ENCODE measurements at regions not wholly inside any gene's neighbourhood (a gene's known extent, or its start where the extent isn't known, plus 50 kb on each side); places are given as distances from the start of the nearest gene placed in this dataset.

DNA sequence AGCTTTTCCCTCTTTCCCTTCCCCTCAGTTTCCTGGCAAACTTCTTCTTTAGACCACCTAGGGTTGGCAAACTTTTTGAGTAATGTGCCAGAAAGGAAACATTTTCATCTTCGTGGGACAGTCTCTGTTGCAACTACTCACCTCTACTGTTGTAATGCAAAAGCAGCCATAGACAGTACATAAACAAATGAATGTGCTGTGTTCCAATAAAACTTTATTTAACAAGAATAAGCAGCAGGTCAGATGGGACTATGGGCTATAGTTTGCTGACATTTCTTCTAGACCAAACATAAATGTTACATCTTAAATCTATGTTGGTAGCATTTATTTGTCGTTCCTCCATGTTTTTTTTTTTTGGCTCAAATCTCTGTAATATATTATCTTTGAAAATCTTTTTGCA lies 552.4 kb downstream of the EDEM1 start:
- TF ChIP-seq CSDC2 (CRISPR knock-in tag; IDR thresholded peaks at IDR 0.05): no peak
- no peak for TF ChIP-seq ISL1 (CRISPR knock-in tag; IDR thresholded peaks at IDR 0.05)
- no peak for TF ChIP-seq RARB (CRISPR knock-in tag; IDR thresholded peaks at IDR 0.05)
- TF ChIP-seq BACH2 (CRISPR knock-in tag; IDR thresholded peaks at IDR 0.05; ENCODE audit: borderline replicate concordance): no peak
- no peak for TF ChIP-seq GLIS3 (CRISPR knock-in tag; IDR thresholded peaks at IDR 0.05)
- no peak for TF ChIP-seq ZFP30 (CRISPR knock-in tag; IDR thresholded peaks at IDR 0.05)
- no peak for TF ChIP-seq TCF4 (CRISPR knock-in tag; IDR thresholded peaks at IDR 0.05; ENCODE audit: borderline replicate concordance)
- no peak for TF ChIP-seq ESRRG (CRISPR knock-in tag; IDR thresholded peaks at IDR 0.05)
- TF ChIP-seq ZFP3 (CRISPR knock-in tag; IDR thresholded peaks at IDR 0.05): no peak
- no peak for TF ChIP-seq CREB5 (CRISPR knock-in tag; IDR thresholded peaks at IDR 0.05; ENCODE audit: low read depth)
- TF ChIP-seq ZC3H10 (CRISPR knock-in tag; IDR thresholded peaks at IDR 0.05): no peak
- TF ChIP-seq ZNF565 (CRISPR knock-in tag; conservative IDR thresholded peaks at IDR 0.05; ENCODE audit: low read depth): no peak
- no peak for TF ChIP-seq ARNTL (CRISPR knock-in tag; IDR thresholded peaks at IDR 0.05; ENCODE audit: borderline replicate concordance, low read depth)
- TF ChIP-seq TSHZ2 (CRISPR knock-in tag; IDR thresholded peaks at IDR 0.05): no peak
- no peak for TF ChIP-seq ZNF8 (CRISPR knock-in tag; IDR thresholded peaks at IDR 0.05)
- no peak for TF ChIP-seq POU6F1 (CRISPR knock-in tag; IDR thresholded peaks at IDR 0.05; ENCODE audit: borderline replicate concordance, low read depth)
- no peak for TF ChIP-seq TOX (CRISPR knock-in tag; IDR thresholded peaks at IDR 0.05; ENCODE audit: borderline replicate concordance)
- TF ChIP-seq OSR1 (CRISPR knock-in tag; IDR thresholded peaks at IDR 0.05): no peak
- no peak for TF ChIP-seq PATZ1 (CRISPR knock-in tag; IDR thresholded peaks at IDR 0.05; ENCODE audit: borderline replicate concordance)
- no peak for ATAC-seq

DNA sequence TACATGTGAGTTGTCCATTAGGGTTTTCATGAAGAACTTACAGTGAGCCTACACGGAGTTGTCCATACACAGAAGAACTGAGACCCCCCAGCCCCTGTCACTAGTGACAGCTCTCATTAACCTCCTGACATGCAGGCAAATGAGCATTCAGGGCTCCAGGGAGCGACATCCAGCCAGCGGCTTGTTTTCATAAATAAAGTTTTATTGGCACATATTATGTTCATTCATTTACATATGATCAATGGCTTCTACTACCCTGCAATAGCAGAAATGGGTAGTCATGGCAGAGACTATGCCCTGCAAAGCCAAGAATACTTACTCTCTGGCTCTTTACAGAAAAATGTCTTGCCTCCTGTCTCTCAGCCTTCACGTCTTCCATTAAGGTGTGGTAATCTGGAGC lies 553.5 kb downstream of the EDEM1 start:
- ATAC-seq: no peak
- TF ChIP-seq TOX (CRISPR knock-in tag; IDR thresholded peaks at IDR 0.05; ENCODE audit: borderline replicate concordance) (no peak), ISL1 (CRISPR knock-in tag; IDR thresholded peaks at IDR 0.05) (no peak), ZNF565 (CRISPR knock-in tag; conservative IDR thresholded peaks at IDR 0.05; ENCODE audit: low read depth) (no peak), ARNTL (CRISPR knock-in tag; IDR thresholded peaks at IDR 0.05; ENCODE audit: borderline replicate concordance, low read depth) (no peak), POU6F1 (CRISPR knock-in tag; IDR thresholded peaks at IDR 0.05; ENCODE audit: borderline replicate concordance, low read depth) (no peak), ESRRG (CRISPR knock-in tag; IDR thresholded peaks at IDR 0.05) (no peak), ZFP3 (CRISPR knock-in tag; IDR thresholded peaks at IDR 0.05) (no peak), TSHZ2 (CRISPR knock-in tag; IDR thresholded peaks at IDR 0.05) (no peak), ZC3H10 (CRISPR knock-in tag; IDR thresholded peaks at IDR 0.05) (no peak), ZFP30 (CRISPR knock-in tag; IDR thresholded peaks at IDR 0.05) (no peak)
